ENCODE measurements at regions not wholly inside any gene's neighbourhood (a gene's known extent, or its start where the extent isn't known, plus 50 kb on each side); places are given as distances from the start of the nearest gene placed in this dataset.

DNA sequence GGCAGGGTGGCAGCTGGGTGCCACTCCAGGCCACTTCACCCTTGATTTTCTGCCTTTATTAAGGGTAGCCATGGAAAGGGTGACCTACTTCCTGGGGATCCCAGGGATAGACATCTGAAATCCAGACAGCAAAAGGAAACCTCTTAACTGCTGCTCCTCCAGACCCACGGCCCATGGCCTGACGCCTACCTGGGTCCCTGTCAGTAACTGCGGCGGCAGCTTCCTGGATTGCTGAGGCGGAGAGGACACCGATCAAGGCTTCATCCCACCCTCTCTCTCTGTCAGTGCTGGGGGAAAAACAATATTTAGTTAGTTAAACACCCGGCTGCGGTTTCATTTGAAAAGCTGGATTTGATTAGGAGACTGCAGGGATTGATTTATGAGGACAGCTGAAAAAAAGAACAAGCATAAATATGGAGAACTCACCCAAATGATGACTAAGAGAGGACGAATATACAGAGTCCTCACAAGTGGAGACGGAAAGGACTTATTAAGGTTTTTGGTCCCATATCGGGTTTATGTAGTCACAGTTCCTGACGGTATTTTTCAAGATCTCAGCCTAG, 158.7 kb upstream of the KLF4 start (continued):
- no peak for TF ChIP-seq REST (IDR thresholded peaks at IDR 0.05; ENCODE audit: low read depth)
- no peak for TF ChIP-seq RAD21 (IDR thresholded peaks at IDR 0.05; ENCODE audit: low read depth)
- TF ChIP-seq CBX3 (IDR thresholded peaks at IDR 0.05; ENCODE audit: low read depth) = no peak
- TF ChIP-seq EGR1 (IDR thresholded peaks at IDR 0.05; ENCODE audit: low read depth) = no peak
- TF ChIP-seq POLR2AphosphoS5 (IDR thresholded peaks at IDR 0.05; ENCODE audit: low read depth, low read length) = no peak
- no peak for TF ChIP-seq ZFX (IDR thresholded peaks at IDR 0.05)
- TF ChIP-seq CTCF (IDR thresholded peaks at IDR 0.05 in 2 of 3, conservative IDR thresholded peaks at IDR 0.05 in 1 of 3; ENCODE audit: borderline replicate concordance in 1 of 3, insufficient read depth in 1 of 3, low read depth in 2 of 3, low read length in 2 of 3) = no peak
- TF ChIP-seq ELF1 (IDR thresholded peaks at IDR 0.05; ENCODE audit: borderline replicate concordance, low read depth) = no peak
- TF ChIP-seq POLR2A (IDR thresholded peaks at IDR 0.05; ENCODE audit: borderline replicate concordance, extremely low read depth, insufficient read depth, insufficient read length) = no peak
- no peak for TF ChIP-seq EZH2 (IDR thresholded peaks at IDR 0.05)
- no peak for TF ChIP-seq SP1 (IDR thresholded peaks at IDR 0.05; ENCODE audit: low read depth)

All from HCT116 (cell line).